Neural progenitor cell (in vitro differentiated cells): ENCODE measurements at regions not wholly inside any gene's neighbourhood (a gene's known extent, or its start where the extent isn't known, plus 50 kb on each side); places are given as distances from the start of the nearest gene placed in this dataset.

Experiments used
- DNase-seq: peaks from one replicate; pipeline ENCODE4 v3.0.0-alpha.2; 2016; ENCODE audit warnings: low spot score
- H2AFZ ChIP-seq: fragments of 200-600 bp; sonication (generic); replicated peaks from 2 replicates; pipeline ENCODE4 v1.6.1; 2016; ENCODE audit warnings: antibody characterized with exemption
- H3F3A ChIP-seq: fragments of 200-600 bp; sonication (generic); 2 replicates; pipeline ENCODE4 v1.6.1; 2016; ENCODE audit warnings: antibody characterized with exemption, low read depth
- H3K27ac ChIP-seq: fragments of 200-600 bp; sonication (generic); 2 replicates; pipeline ENCODE4 v1.5.1; 2016; ENCODE audit warnings: mild to moderate bottlenecking
- H3K27me3 ChIP-seq: fragments of 200-600 bp; sonication (generic); 2 replicates; pipeline ENCODE4 v1.6.1; 2016; ENCODE audit warnings: mild to moderate bottlenecking, moderate library complexity
- H3K36me3 ChIP-seq: fragments of 200-600 bp; sonication (generic); 2 replicates; pipeline ENCODE4 v1.5.1; 2016
- H3K4me1 ChIP-seq: fragments of 200-600 bp; sonication (generic); 2 replicates; pipeline ENCODE4 v1.6.1; 2016; ENCODE audit warnings: mixed run types
- H3K4me2 ChIP-seq: fragments of 200-600 bp; sonication (generic); 2 replicates; pipeline ENCODE4 v1.6.1; 2016
- H3K4me3 ChIP-seq: fragments of 200-600 bp; sonication (generic); 2 replicates; pipeline ENCODE4 v1.5.1; 2016
- H3K79me2 ChIP-seq: fragments of 200-600 bp; sonication (generic); 2 replicates; pipeline ENCODE4 v1.6.1; 2016; ENCODE audit warnings: low read depth
- H3K9ac ChIP-seq: fragments of 200-600 bp; sonication (generic); 2 replicates; pipeline ENCODE4 v1.6.1; 2016
- H3K9me3 ChIP-seq: fragments of 200-600 bp; sonication (generic); 2 replicates; pipeline ENCODE4 v1.5.1; 2016; ENCODE audit warnings: low read depth
- H4K20me1 ChIP-seq: fragments of 200-600 bp; sonication (generic); 2 replicates; pipeline ENCODE4 v1.6.1; 2016; ENCODE audit warnings: low read depth
- H3K27ac Mint-ChIP-seq: 3 replicates; pipeline ENCODE4 v1.8.0; 2021; ENCODE audit warnings: mixed read lengths
- H3K27me3 Mint-ChIP-seq: 2 replicates; pipeline ENCODE4 v1.8.0; 2022; ENCODE audit warnings: low read depth, mild to moderate bottlenecking, inconsistent platforms, moderate library complexity, mixed read lengths; ENCODE audit not compliant: insufficient read depth
- H3K36me3 Mint-ChIP-seq: 3 replicates; pipeline ENCODE4 v1.8.0; 2021; ENCODE audit warnings: mixed read lengths
- H3K4me1 Mint-ChIP-seq: 3 replicates; pipeline ENCODE4 v1.8.0; 2021; ENCODE audit warnings: mixed read lengths
- H3K4me3 Mint-ChIP-seq: 3 replicates; pipeline ENCODE4 v1.8.0; 2021; ENCODE audit warnings: mild to moderate bottlenecking, moderate library complexity, mixed read lengths
- H3K9me3 Mint-ChIP-seq: 3 replicates; pipeline ENCODE4 v1.8.0; 2020; ENCODE audit warnings: mixed read lengths
- EZH2 ChIP-seq: fragments of 200-600 bp; sonication (generic); IDR thresholded peaks from 2 replicates; pipeline ENCODE4 v1.6.1; 2017; ENCODE audit warnings: antibody characterized with exemption, mild to moderate bottlenecking, moderate library complexity
- EZH2phosphoT487 ChIP-seq: fragments of 200-600 bp; sonication (generic); IDR thresholded peaks from 2 replicates; pipeline ENCODE4 v1.6.1; 2017; ENCODE audit warnings: antibody characterized with exemption
- TF ChIP-seq, protein P1 (sequence below): fragments of 200-600 bp; sonication (generic); IDR thresholded peaks from 2 replicates; pipeline ENCODE4 v1.5.1; 2017; ENCODE audit warnings: antibody characterized with exemption, mild to moderate bottlenecking

DNA sequence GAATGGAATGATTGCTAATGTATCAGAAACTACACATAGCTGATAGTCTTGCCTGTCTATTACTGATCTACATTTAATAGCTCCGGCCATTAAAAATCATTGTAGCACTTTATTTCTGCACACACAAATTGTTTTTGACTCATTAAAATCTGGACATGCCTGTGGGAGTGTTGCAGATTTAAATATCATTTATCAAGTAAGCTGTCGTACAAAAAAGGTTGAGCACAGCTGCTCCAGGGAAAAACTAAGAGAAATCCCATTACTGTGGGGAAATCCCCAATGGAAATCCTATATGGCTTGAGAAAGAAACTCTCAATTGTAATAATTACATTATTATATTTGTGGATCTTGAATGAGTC is 99.6 kb upstream of the CERS6 start:
- Histone ChIP-seq H2AFZ (no peak overlapping the region), H3K9me3 (peaks cover 9% of the 10 kb centered on the region), H3K9ac (no peak overlapping the region), H3K4me3 (no peak overlapping the region), H4K20me1 (no peaks in the 10 kb centered on the region), H3K27me3 (no peaks in the 10 kb centered on the region), H3K36me3 (no peaks in the 10 kb centered on the region), H3F3A (no peaks in the 10 kb centered on the region), H3K27ac (no peak overlapping the region), H3K4me2 (no peak overlapping the region), H3K4me1 (peaks cover 12% of the 10 kb centered on the region), H3K79me2 (no peaks in the 10 kb centered on the region)
- no peaks in the 10 kb centered on the region for H3K27me3 Mint-ChIP-seq
- peaks cover 8% of the 10 kb centered on the region for H3K9me3 Mint-ChIP-seq
- H3K27ac Mint-ChIP-seq, result no peak overlapping the region
- TF ChIP-seq EZH2phosphoT487 (no peak), EZH2 (no peak)
- TF ChIP-seq, protein P1, sequence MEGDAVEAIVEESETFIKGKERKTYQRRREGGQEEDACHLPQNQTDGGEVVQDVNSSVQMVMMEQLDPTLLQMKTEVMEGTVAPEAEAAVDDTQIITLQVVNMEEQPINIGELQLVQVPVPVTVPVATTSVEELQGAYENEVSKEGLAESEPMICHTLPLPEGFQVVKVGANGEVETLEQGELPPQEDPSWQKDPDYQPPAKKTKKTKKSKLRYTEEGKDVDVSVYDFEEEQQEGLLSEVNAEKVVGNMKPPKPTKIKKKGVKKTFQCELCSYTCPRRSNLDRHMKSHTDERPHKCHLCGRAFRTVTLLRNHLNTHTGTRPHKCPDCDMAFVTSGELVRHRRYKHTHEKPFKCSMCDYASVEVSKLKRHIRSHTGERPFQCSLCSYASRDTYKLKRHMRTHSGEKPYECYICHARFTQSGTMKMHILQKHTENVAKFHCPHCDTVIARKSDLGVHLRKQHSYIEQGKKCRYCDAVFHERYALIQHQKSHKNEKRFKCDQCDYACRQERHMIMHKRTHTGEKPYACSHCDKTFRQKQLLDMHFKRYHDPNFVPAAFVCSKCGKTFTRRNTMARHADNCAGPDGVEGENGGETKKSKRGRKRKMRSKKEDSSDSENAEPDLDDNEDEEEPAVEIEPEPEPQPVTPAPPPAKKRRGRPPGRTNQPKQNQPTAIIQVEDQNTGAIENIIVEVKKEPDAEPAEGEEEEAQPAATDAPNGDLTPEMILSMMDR, result no peak
- no peak for DNase-seq
- H3K36me3 Mint-ChIP-seq, result no peaks in the 10 kb centered on the region
- H3K4me3 Mint-ChIP-seq, result no peak overlapping the region
- no peaks in the 10 kb centered on the region for H3K4me1 Mint-ChIP-seq

DNA sequence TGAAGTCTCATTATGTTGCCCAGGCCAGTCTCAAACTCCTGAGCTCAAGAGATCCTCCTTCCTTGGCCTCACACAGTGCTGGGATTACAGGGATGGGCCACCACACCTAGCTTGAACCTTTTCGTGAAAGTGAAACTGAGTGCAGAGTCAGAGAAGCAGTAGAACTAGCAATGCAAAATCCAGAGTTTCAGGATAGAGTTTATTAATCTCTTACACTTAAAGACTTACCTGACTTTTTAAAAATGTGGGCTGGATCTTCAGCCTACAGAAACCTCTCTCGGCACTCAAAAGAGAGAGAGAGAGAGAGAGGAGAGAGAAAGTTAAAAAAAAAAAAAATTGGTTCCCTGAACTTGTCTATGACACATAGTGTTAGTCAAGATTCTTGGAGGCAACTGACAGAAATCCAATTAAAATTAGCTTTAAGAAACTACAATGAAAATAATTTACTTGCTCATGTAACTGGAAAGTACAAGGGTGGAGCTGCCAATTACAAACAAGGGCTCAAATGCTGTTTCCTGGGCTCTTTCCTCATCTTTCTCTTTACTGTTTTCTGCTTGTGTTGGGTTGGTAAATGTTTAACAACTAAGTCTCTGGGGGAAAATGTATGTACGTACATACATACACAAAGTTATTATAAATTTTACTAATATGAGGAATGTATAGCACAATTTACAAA is 98.1 kb upstream of the CERS6 start:
- no peak overlapping the region for H3K4me2 ChIP-seq
- Mint-ChIP-seq H3K27ac (no peak overlapping the region), H3K4me3 (no peak overlapping the region), H3K36me3 (no peaks in the 10 kb centered on the region), H3K9me3 (peaks cover 7% of the 10 kb centered on the region), H3K27me3 (no peaks in the 10 kb centered on the region), H3K4me1 (no peaks in the 10 kb centered on the region)
- H3K9me3 ChIP-seq, result peaks cover 8% of the 10 kb centered on the region
- DNase-seq, result no peak
- no peak overlapping the region for H2AFZ ChIP-seq
- no peak for TF ChIP-seq EZH2
- TF ChIP-seq, protein P1, result no peak
- no peak for TF ChIP-seq EZH2phosphoT487
- H4K20me1 ChIP-seq, result no peaks in the 10 kb centered on the region
- H3K36me3 ChIP-seq, result no peaks in the 10 kb centered on the region
- no peak overlapping the region for H3K27ac ChIP-seq
- no peak overlapping the region for H3K9ac ChIP-seq
- H3K4me3 ChIP-seq, result no peak overlapping the region
- no peaks in the 10 kb centered on the region for H3K27me3 ChIP-seq
- H3F3A ChIP-seq, result no peaks in the 10 kb centered on the region
- H3K79me2 ChIP-seq, result no peaks in the 10 kb centered on the region
- peaks cover 12% of the 10 kb centered on the region for H3K4me1 ChIP-seq

DNA sequence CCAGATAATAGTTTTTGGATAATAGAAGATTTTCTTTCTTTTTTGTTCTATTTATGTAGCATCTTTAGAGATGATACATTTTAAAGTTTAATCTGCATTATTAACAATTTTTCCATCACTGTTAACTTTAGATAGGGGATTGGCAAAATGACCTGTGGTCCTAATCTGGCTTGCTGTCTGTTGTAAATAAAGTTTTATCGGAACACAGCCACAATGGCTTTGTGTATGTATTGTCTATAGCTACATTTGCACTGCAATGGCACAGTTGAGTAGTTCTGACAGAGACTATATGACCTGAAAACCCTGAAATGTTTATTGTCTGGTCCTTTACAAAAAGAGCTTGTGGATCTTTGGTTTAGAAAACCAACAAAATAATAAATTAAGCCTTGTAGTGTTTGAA is 97.0 kb upstream of the CERS6 start:
- Histone ChIP-seq H2AFZ (no peak overlapping the region), H3K4me3 (no peak overlapping the region), H3K27me3 (no peaks in the 10 kb centered on the region), H3K4me1 (peaks cover 12% of the 10 kb centered on the region), H3K9ac (no peak overlapping the region), H3K9me3 (no peaks in the 10 kb centered on the region), H3K79me2 (no peaks in the 10 kb centered on the region), H3K4me2 (no peak overlapping the region), H3K36me3 (no peaks in the 10 kb centered on the region), H3F3A (no peaks in the 10 kb centered on the region), H3K27ac (no peak overlapping the region), H4K20me1 (no peaks in the 10 kb centered on the region)
- H3K4me1 Mint-ChIP-seq, result no peaks in the 10 kb centered on the region
- DNase-seq, result no peak
- H3K9me3 Mint-ChIP-seq, result no peaks in the 10 kb centered on the region
- H3K27me3 Mint-ChIP-seq, result no peaks in the 10 kb centered on the region
- TF ChIP-seq EZH2, result no peak
- TF ChIP-seq, protein P1, result no peak
- no peak for TF ChIP-seq EZH2phosphoT487
- H3K36me3 Mint-ChIP-seq, result no peaks in the 10 kb centered on the region
- H3K4me3 Mint-ChIP-seq, result no peak overlapping the region
- H3K27ac Mint-ChIP-seq, result no peak overlapping the region
